Breast epithelium (tissue), 4 donors: ENCODE measurements at regions not wholly inside any gene's neighbourhood (a gene's known extent, or its start where the extent isn't known, plus 50 kb on each side); places are given as distances from the start of the nearest gene placed in this dataset.
"Not testable (repeated sequence)": the region's sequence is repeated elsewhere in the genome, so short reads cannot be mapped to it uniquely, and the experiment has no call there.

Experiments used
- DNase-seq, 2 donors: peaks; one replicate each; pipeline ENCODE4 v3.0.0-alpha.2; 2019; ENCODE audit warnings: low spot score in 2 of 2
- H3K27ac ChIP-seq, 2 donors: fragments of 200-600 bp; sonication (generic) in 1 of 2; one replicate each; pipeline ENCODE4 v1.5.1; 2016 to 2019; ENCODE audit warnings: mild to moderate bottlenecking in 1 of 2
- H3K27me3 ChIP-seq, 2 donors: fragments of 200-600 bp; sonication (generic) in 1 of 2; one replicate each; pipeline versions ENCODE4 v1.5.1 to v1.6.0; 2017 to 2019; ENCODE audit warnings: control low read depth in 1 of 2, mild to moderate bottlenecking in 1 of 2
- H3K36me3 ChIP-seq: fragments of 200-600 bp; one replicate; pipeline ENCODE4 v1.5.1; 2019
- H3K4me1 ChIP-seq, 2 donors: fragments of 200-600 bp; sonication (generic); one replicate each; pipeline ENCODE4 v1.5.1; 2016 to 2019; ENCODE audit warnings: control low read depth in 1 of 2
- H3K4me3 ChIP-seq, 3 donors: fragments of 200-600 bp; sonication (generic); 1 replicate in 2 of 3; 2 replicates in 1 of 3; pipeline ENCODE4 v1.5.1; 2016 to 2019; ENCODE audit warnings: mild to moderate bottlenecking in 3 of 3, moderate library complexity in 2 of 3
- H3K9me3 ChIP-seq, 2 donors: fragments of 200-600 bp; sonication (generic) in 1 of 2; one replicate each; pipeline ENCODE4 v1.5.1; 2016 to 2019; ENCODE audit warnings: control low read depth in 1 of 2
- CTCF ChIP-seq, 3 donors: fragments of 450-650 bp; IDR thresholded peaks; one replicate each; pipeline ENCODE4 v1.5.1; 2016 to 2017; ENCODE audit warnings: antibody characterized with exemption in 3 of 3, mild to moderate bottlenecking in 3 of 3, moderate library complexity in 3 of 3
- POLR2A ChIP-seq: fragments of 450-650 bp; IDR thresholded peaks from one replicate; pipeline ENCODE4 v1.6.1; 2016; ENCODE audit warnings: antibody characterized with exemption, mild to moderate bottlenecking, moderate library complexity
- POLR2AphosphoS5 ChIP-seq, 3 donors: sonication (generic); formaldehyde crosslinking; IDR thresholded peaks; one replicate each; pipeline ENCODE4 v1.6.1; 2017; ENCODE audit warnings: antibody characterized with exemption in 3 of 3
- intact Hi-C: fragments of 100-400 bp; cut with DNase I; formaldehyde crosslinking; loops from one replicate; pipeline ENCODE4 v1.15.1; 2023; ENCODE audit warnings: low total_unique reads

DNA sequence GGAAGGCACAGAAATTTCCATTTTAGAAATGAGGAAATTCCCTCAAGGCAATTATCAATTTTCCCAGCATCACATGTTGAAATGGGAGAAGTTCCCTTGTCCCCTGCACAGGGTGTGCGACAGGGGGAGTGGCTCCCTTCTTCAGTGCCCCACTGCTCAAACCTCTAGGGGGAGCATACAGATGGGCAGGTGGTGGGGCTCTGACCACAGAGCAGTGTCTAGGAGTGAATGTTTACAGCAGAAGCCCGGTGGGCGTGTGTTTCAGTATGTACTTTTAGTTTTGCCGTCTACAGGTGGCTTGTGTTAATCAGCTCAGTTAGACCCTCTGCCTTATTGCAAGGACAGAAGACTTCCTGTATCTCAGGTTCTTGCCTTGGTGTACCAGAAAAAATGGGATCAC is 493.7 kb upstream of the PLXNA2 start:
- Histone ChIP-seq H3K4me1 (no peaks in the 10 kb centered on the region), H3K9me3 (peaks cover 8 to 9% of the 10 kb centered on the region in 2 donors), H3K4me3 (no peak overlapping the region), H3K27me3 (no peaks in the 10 kb centered on the region), H3K27ac (no peak overlapping the region), H3K36me3 (no peaks in the 10 kb centered on the region)
- intact Hi-C loops, result no loop called here
- TF ChIP-seq CTCF (IDR thresholded peaks at IDR 0.05) (no peak), POLR2A (no peak), POLR2AphosphoS5 (IDR thresholded peaks at IDR 0.05) (no peak)
- no peak for DNase-seq

GRCh38 chr1:208739636-208740035 is 495.5 kb upstream of the PLXNA2 start:
- H3K27me3 ChIP-seq, H3K4me1 ChIP-seq, H3K27ac ChIP-seq, H3K4me3 ChIP-seq, H3K36me3 ChIP-seq, intact Hi-C loops, H3K9me3 ChIP-seq, DNase-seq: not testable (repeated sequence)

- H3K4me3 ChIP-seq, result no peak overlapping the region
- no peaks in the 10 kb centered on the region for H3K36me3 ChIP-seq
- H3K9me3 ChIP-seq, result peaks cover 8 to 9% of the 10 kb centered on the region in 2 donors
- no peak for DNase-seq
- no peaks in the 10 kb centered on the region for H3K27me3 ChIP-seq
- no peak for TF ChIP-seq POLR2AphosphoS5 (IDR thresholded peaks at IDR 0.05)
- TF ChIP-seq CTCF (IDR thresholded peaks at IDR 0.05), result no peak
- no peak for TF ChIP-seq POLR2A
- intact Hi-C loops, result no loop called here
- no peaks in the 10 kb centered on the region for H3K4me1 ChIP-seq
- H3K27ac ChIP-seq, result no peak overlapping the region
These were observed 497.1 kb upstream of the PLXNA2 start for GRCh38 chr1:208741296-208741695.

DNA sequence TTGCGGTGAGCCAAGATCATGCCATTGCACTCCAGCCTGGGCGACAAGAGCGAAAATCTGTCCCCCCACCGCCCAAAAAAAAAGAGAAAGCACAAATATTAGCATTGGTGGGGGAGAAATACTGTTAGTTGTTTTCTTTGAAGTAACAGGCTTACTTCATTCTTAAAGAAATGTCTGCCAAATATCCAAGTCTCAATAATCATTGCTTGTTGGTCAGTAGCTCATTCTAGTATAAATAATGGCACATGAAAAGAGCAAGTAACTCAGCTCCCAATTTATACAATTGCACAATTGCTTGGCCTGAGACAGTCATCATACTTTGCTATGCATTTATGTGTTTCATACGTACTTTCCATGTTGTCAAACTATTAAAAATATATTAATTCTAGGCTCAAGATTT is 499.2 kb upstream of the PLXNA2 start:
- no peaks in the 10 kb centered on the region for H3K36me3 ChIP-seq
- no peak overlapping the region for H3K27ac ChIP-seq
- TF ChIP-seq POLR2AphosphoS5 (IDR thresholded peaks at IDR 0.05) (no peak), CTCF (IDR thresholded peaks at IDR 0.05) (no peak), POLR2A (no peak)
- H3K4me3 ChIP-seq, result no peak overlapping the region
- intact Hi-C loops, result no loop called here
- no peak for DNase-seq
- no peaks in the 10 kb centered on the region for H3K4me1 ChIP-seq
- H3K9me3 ChIP-seq, result peaks cover 3 to 9% of the 10 kb centered on the region in 2 donors
- H3K27me3 ChIP-seq, result no peaks in the 10 kb centered on the region

- DNase-seq, result no peak
- H3K36me3 ChIP-seq, result no peaks in the 10 kb centered on the region
- H3K27ac ChIP-seq, result no peak overlapping the region
- intact Hi-C loops, result no loop called here
- H3K27me3 ChIP-seq, result no peaks in the 10 kb centered on the region
- no peaks in the 10 kb centered on the region for H3K9me3 ChIP-seq
- no peak overlapping the region for H3K4me3 ChIP-seq
- no peak for TF ChIP-seq POLR2AphosphoS5 (IDR thresholded peaks at IDR 0.05)
- TF ChIP-seq CTCF (IDR thresholded peaks at IDR 0.05), result no peak
- TF ChIP-seq POLR2A, result no peak
- H3K4me1 ChIP-seq, result no peaks in the 10 kb centered on the region
These were observed 503.8 kb upstream of the PLXNA2 start for GRCh38 chr1:208747979-208748378.
